NCI-H187 treated with DMSO at 0.1 percent for 48 hours (cell line): ENCODE measurements at regions not wholly inside any gene's neighbourhood (a gene's known extent, or its start where the extent isn't known, plus 50 kb on each side); places are given as distances from the start of the nearest gene placed in this dataset.

ENCODE experiments used
- DNase-seq: peaks from one replicate; lab custom pipeline; 2025; lab: John Stamatoyannopoulos, UW

GRCh38 chr5:123875561-123876275 is 363.7 kb downstream of the CSNK1G3 start:
- no peak for DNase-seq

- no peak for DNase-seq
These were observed 362.7 kb downstream of the CSNK1G3 start for GRCh38 chr5:123874600-123875201.

GRCh38 chr5:123873846-123874245 is 361.9 kb downstream of the CSNK1G3 start:
- DNase-seq = no peak

DNA sequence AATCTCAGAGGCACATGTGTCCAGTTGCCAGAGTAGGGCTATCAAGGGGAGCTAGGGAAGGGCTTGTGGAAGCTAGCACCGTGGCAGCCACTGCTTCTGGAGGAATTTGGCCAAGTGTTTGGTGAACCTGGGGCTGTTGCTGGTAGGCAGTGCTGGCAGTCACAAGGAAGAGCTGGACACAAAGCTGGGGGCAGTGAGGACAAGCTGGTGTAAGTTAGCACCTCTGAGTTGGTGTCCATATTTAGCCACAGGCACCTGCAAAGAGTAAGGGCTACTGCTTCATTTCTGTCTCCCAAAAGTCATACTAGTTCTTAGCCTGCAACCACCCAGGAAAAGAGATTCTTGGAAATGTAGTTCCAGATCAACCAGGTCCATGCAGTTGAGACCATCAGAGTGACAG is 359.4 kb downstream of the CSNK1G3 start:
- DNase-seq = no peak

DNA sequence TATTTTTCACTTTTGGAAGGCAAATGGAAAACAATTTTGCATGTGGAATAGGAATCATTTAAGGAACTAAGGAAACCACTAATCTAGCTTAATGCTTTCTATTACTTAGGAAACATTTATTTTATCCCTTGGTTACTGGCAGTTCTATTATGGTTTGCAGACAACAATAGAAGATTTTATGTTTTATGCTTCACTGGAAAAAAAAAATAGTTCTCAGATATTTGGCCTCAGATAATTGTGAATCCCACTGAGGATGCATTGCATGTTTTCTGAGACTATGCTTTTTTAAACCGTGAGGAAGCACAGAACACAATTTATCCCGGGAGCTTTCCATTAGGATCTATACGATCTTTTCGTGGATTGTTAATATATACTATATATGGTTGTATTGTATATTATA is 356.9 kb downstream of the CSNK1G3 start:
- DNase-seq = no peak

GRCh38 chr5:123868267-123868666 is 356.3 kb downstream of the CSNK1G3 start:
- DNase-seq = peak; percentile 78

- DNase-seq = no peak
These were observed 353.7 kb downstream of the CSNK1G3 start for GRCh38 chr5:123865641-123866040.

DNA sequence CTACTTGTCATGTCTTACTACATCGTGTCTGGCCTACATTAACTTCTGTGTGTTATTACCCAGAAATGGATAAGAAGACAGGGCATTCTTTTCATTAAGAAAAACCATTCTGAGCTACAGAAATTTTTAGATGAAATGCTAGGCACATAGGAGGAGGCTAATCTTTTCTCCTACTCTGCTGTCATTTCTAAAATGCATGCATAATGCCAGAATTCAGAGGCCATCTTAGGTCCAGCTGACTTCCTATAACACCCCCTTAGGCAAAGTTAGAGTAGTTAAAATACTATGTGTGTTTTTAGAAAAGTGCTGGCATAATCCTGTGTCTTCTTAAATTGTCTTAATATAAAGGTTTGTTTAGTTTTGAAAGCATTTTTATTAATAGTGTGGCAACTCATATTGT is 352.6 kb downstream of the CSNK1G3 start:
- no peak for DNase-seq

- DNase-seq = no peak
These were observed 347.0 kb downstream of the CSNK1G3 start for GRCh38 chr5:123858938-123859337.

GRCh38 chr5:123856766-123857165 is 344.8 kb downstream of the CSNK1G3 start:
- DNase-seq = no peak

DNA sequence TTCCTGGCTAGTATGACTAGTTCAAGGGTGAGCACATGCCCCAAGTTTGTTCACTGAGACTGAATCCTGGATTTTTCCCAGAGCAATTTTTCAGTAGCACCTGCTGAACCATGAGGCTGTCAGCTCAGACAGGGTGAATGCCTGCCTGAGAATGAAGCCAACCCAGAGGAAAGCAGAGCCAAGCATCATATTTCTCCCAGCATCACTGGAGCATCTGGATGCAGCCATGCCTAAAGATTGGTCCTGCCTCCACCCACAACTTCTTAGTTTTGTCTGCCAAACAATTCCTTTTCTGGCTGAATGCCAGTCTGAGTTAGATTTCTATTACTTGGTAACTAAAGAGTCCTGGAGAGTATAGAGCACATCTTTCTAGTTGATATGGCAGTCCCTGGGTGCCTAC is 343.6 kb downstream of the CSNK1G3 start:
- DNase-seq = no peak

DNA sequence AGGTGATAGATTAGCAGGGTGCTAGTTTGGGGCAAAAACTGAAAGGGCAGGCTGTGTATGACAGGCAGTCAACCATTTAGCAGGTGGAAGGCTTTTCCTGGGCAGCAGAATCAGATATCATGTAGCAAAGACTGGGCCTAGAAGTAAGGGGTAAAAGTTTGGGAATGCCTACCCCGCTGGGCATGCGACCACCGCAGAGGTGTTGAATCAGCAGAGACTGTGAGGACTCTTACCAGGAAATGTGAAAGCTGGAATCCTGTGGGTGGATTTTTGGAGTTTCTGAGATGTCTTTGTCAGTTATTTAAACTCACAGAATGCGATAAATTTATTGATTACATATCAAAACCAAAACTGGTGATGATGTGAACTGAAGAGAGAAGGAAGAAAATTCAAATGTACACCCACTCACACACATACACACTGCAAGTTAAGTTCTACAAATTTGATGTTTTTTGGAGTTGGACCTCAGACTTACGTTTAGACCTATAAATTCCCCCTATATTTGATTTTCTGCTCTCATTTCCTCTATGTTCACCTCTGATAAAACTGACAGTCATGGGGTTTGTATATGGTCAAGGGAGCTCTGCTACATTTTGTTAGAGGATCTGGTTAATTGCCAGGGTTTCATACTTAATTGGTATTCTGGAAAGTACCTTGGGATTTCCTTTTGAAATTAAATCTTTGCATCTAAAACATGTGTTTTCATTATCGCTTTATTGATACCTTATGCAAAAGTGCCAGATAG is 333.6 kb downstream of the CSNK1G3 start:
- DNase-seq = no peak

- no peak for DNase-seq
These were observed 332.9 kb downstream of the CSNK1G3 start for GRCh38 chr5:123844873-123845272.

- no peak for DNase-seq
These were observed 323.4 kb downstream of the CSNK1G3 start for GRCh38 chr5:123835421-123835820.

GRCh38 chr5:123830575-123830974 is 318.6 kb downstream of the CSNK1G3 start:
- DNase-seq = no peak

DNA sequence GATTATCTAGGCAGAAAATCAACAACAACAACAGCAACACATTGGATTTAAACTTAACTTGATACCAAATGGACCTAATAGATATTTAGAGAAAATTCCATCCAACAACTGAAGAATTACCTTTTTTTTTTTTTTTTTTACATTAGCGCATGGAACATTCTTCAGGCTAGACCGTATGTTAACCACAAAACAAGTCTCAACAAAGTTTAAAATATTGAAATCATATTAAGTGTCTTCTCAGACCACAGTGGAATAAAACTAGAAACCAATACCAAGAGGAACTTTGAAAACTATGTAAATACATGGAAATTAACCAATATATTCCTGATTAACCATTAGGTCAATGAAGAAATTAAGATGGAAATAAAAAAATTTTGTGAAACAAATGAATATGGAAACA is 315.8 kb downstream of the CSNK1G3 start:
- no peak for DNase-seq

DNA sequence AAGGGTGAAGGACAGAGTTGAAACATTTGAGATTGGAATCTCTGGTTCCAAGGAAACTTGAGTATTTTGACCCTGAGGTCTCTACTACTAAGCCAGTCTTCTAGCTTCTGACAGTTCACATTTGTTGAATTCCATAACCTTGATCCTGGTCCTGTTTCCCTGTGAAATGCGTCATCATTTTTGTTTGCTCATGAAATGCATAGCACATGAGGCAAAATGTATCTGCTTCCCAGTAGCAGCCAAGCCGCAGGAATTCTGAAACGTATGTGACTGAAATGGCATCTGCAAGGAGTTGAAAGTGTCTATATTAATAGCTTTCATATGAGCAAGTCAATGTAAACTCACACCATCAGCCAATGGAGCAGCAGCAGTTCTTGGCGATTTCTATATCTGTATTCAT is 307.9 kb downstream of the CSNK1G3 start:
- DNase-seq = no peak

DNA sequence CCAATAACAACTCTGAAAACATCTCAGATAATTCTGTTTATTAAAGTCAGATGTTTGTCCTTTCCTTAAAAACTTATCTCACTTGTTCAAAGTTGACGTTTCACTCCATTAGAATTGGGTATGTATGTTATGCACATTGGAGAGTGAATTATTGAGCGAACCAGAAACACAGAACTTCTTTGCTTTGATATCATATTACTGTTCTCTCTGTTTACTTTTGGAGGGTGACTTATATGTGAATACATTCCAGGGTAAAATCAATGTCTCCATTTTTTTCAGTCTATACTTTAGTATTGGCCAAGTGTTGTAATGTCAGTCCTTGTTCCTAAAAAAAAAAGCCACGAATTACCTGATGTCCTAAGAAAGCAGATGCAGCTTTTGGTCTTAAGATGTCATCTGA is 307.4 kb downstream of the CSNK1G3 start:
- DNase-seq = no peak

GRCh38 chr5:123817267-123817666 is 305.3 kb downstream of the CSNK1G3 start:
- no peak for DNase-seq

DNA sequence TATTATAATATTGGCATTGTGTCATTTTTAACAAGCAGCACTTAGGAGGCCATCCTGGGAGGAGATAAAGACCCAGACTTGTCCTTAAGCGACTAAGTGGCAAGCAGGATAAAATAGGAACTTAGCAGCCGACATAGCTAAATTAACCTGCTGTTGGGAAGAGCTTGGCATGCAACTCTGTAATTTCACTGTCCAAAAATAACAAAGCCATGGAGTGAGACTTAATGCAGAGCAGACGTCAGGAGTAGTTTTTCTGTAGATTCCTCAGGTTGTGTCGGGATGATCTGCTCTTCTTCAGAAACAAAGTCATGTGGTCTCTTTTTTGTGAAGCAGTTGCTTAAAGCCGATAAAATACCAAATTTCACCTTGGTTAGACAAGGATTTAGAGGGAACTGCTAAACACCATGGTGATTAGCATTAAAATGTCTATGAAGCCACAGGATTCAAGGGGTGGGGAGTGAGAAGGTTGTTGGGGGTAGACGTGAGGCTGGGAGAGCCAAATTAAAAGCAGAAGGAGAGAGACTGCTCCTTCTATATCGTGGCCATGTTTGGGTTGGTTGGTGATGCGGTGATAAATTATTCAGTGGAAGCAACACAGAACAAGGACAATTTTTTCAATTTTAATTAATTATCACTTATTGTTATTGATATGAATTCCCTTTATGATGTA is 303.0 kb downstream of the CSNK1G3 start:
- no peak for DNase-seq

DNA sequence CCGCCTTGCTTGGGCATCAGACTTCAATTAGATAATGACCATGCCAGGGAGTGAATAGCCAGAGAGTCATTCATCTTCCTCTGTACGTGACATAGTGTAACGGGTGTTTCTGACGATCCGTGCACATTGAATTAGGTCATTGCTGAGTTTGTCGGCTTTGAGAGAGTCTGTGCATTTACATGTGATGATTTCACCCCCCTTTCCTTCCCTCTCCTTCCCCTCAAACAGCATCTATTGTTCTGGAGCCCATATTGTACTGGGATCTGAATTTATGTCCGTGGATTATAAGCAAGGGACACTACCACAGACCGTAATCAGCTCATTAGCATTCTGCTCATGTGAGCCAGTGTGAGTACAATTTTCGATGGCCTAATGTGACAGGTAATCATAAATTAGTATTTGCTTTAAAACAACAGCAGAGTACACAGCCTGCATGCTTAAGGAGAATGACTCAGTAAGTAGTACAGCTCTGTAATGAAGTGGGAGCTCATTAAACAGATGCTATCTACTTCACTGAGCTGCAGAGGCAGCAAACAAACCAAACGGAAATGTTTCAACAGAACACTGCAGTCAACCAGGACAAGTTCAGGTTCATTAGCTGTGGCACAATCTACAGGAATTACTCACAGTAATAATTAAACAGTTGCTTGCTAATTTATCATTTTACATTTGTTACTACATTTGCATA is 302.1 kb downstream of the CSNK1G3 start:
- DNase-seq = peak; percentile 32

DNA sequence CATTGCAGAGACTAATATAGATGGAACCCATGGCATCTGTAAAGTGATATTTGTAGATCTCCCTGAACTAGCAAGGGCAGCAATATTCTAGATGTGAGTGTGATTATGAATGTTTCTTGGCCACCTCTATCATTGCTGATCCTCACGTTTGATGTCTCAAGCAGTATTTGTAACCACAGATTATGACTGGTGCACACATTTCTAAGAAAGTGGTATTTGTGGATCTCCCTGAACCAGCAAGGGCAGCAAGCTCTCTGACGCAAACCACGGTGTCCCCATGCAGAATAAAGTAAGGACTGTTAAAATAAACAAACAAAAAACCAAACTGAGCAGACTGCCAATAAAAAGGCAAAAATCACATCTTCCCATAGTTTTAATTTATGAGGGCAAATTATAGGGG is 301.3 kb downstream of the CSNK1G3 start:
- no peak for DNase-seq
